H9 (cell line): ENCODE measurements at regions not wholly inside any gene's neighbourhood (a gene's known extent, or its start where the extent isn't known, plus 50 kb on each side); places are given as distances from the start of the nearest gene placed in this dataset.

ENCODE experiments used
- DNase-seq: peaks from one replicate; pipeline ENCODE4 v3.0.0-alpha.2; 2017
- H2AFZ ChIP-seq: one replicate; pipeline ENCODE4 v1.6.1; 2013; ENCODE audit warnings: mild to moderate bottlenecking, low read length, control low read depth, moderate library complexity
- H2AK5ac ChIP-seq: 2 replicates; pipeline ENCODE4 v1.6.1; 2013; ENCODE audit warnings: low read length, control low read depth, mixed read lengths; ENCODE audit not compliant: insufficient read length
- H2BK120ac ChIP-seq: one replicate; pipeline ENCODE4 v1.6.1; 2013; ENCODE audit warnings: low read depth, mild to moderate bottlenecking, low read length, control low read depth, inconsistent platforms; ENCODE audit not compliant: poor library complexity, severe bottlenecking
- H2BK12ac ChIP-seq: 2 replicates; pipeline ENCODE4 v1.6.1; 2013; ENCODE audit warnings: low read length, control low read depth, mixed read lengths, low read depth; ENCODE audit not compliant: insufficient read length
- H2BK15ac ChIP-seq: 2 replicates; pipeline ENCODE4 v1.6.1; 2013; ENCODE audit warnings: low read depth, low read length, control low read depth
- H2BK20ac ChIP-seq: one replicate; pipeline ENCODE4 v1.6.1; 2013; ENCODE audit warnings: low read depth, mild to moderate bottlenecking, low read length, control low read depth, inconsistent platforms; ENCODE audit not compliant: poor library complexity, severe bottlenecking
- H2BK5ac ChIP-seq: 2 replicates; pipeline ENCODE4 v1.6.1; 2013; ENCODE audit warnings: low read length, control low read depth, mixed read lengths; ENCODE audit not compliant: insufficient read length
- H3K14ac ChIP-seq: 2 replicates; pipeline ENCODE4 v1.6.1; 2013; ENCODE audit warnings: low read length, control low read depth; ENCODE audit not compliant: insufficient read depth
- H3K18ac ChIP-seq: 2 replicates; pipeline ENCODE4 v1.6.1; 2013; ENCODE audit warnings: low read depth, mild to moderate bottlenecking, mixed read lengths, low read length, control low read depth; ENCODE audit not compliant: insufficient read length
- H3K23ac ChIP-seq: 2 replicates; pipeline ENCODE4 v1.6.1; 2013; ENCODE audit warnings: low read length, control low read depth, mixed read lengths, low read depth; ENCODE audit not compliant: insufficient read length
- H3K23me2 ChIP-seq: 2 replicates; pipeline ENCODE4 v1.6.1; 2013; ENCODE audit warnings: low read depth, mild to moderate bottlenecking, mixed read lengths, low read length, control low read depth; ENCODE audit not compliant: insufficient read length, poor library complexity, severe bottlenecking
- H3K27ac ChIP-seq: 2 replicates; pipeline ENCODE4 v1.5.1; 2013; ENCODE audit warnings: low read length, control low read depth, mixed read lengths, low read depth; ENCODE audit not compliant: insufficient read length
- H3K27me3 ChIP-seq: 2 replicates; pipeline ENCODE4 v1.6.1; 2013; ENCODE audit warnings: low read length, control low read depth, inconsistent platforms; ENCODE audit not compliant: insufficient read depth
- H3K4ac ChIP-seq: 2 replicates; pipeline ENCODE4 v1.6.1; 2013; ENCODE audit warnings: low read depth, mild to moderate bottlenecking, control low read depth, inconsistent platforms, low read length, moderate library complexity
- H3K4me1 ChIP-seq: 2 replicates; pipeline ENCODE4 v1.6.1; 2013; ENCODE audit warnings: low read length, control low read depth, inconsistent platforms; ENCODE audit not compliant: insufficient read depth
- H3K4me2 ChIP-seq: 2 replicates; pipeline ENCODE4 v1.6.1; 2013; ENCODE audit warnings: low read length, control low read depth, mixed read lengths; ENCODE audit not compliant: insufficient read length, insufficient read depth
- H3K56ac ChIP-seq: 2 replicates; pipeline ENCODE4 v1.6.1; 2013; ENCODE audit warnings: low read depth, mild to moderate bottlenecking, mixed read lengths, low read length, control low read depth; ENCODE audit not compliant: insufficient read length
- H3K79me1 ChIP-seq: 2 replicates; pipeline ENCODE4 v1.6.1; 2013; ENCODE audit warnings: low read depth, mild to moderate bottlenecking, moderate library complexity, low read length, control low read depth, inconsistent platforms; ENCODE audit not compliant: insufficient read depth, poor library complexity, severe bottlenecking
- H3K79me2 ChIP-seq: 2 replicates; pipeline ENCODE4 v1.6.1; 2013; ENCODE audit warnings: low read length, control low read depth, inconsistent platforms; ENCODE audit not compliant: insufficient read depth
- H3K9ac ChIP-seq: 2 replicates; pipeline ENCODE4 v1.6.1; 2013; ENCODE audit warnings: low read length, control low read depth, mixed read lengths; ENCODE audit not compliant: insufficient read length; ENCODE audit errors: extremely low read depth
- H3K9me3 ChIP-seq: one replicate; pipeline ENCODE4 v1.6.1; 2013; ENCODE audit warnings: low read depth, low read length, inconsistent platforms; ENCODE audit not compliant: control insufficient read depth
- H3T11ph ChIP-seq: one replicate; pipeline ENCODE4 v1.6.1; 2013; ENCODE audit warnings: mild to moderate bottlenecking, low read length, control low read depth, inconsistent platforms
- H4K20me1 ChIP-seq: one replicate; pipeline ENCODE4 v1.6.1; 2013; ENCODE audit not compliant: control insufficient read depth, insufficient read length, insufficient read depth
- H4K5ac ChIP-seq: 2 replicates; pipeline ENCODE4 v1.6.1; 2013; ENCODE audit warnings: low read depth, mild to moderate bottlenecking, mixed read lengths, low read length, control low read depth; ENCODE audit not compliant: insufficient read length
- H4K8ac ChIP-seq: replicated peaks from 2 replicates; pipeline ENCODE4 v1.6.1; 2013; ENCODE audit warnings: low read length, control low read depth, mixed read lengths, low read depth; ENCODE audit not compliant: insufficient read length
- H4K91ac ChIP-seq: 2 replicates; pipeline ENCODE4 v1.6.1; 2013; ENCODE audit warnings: low read depth, mild to moderate bottlenecking, moderate library complexity, mixed read lengths, low read length, control low read depth; ENCODE audit not compliant: insufficient read length
- H3K27ac Mint-ChIP-seq, 3 experiments: 2 replicates in 2 of 3; 3 replicates in 1 of 3; pipeline ENCODE4 v1.8.0; 2020 to 2021; ENCODE audit warnings: mixed read lengths in 3 of 3, mild to moderate bottlenecking in 1 of 3, moderate library complexity in 1 of 3
- H3K27me3 Mint-ChIP-seq: 2 replicates; pipeline ENCODE4 v1.8.0; 2021; ENCODE audit warnings: low read depth, mild to moderate bottlenecking, moderate library complexity, mixed read lengths
- H3K36me3 Mint-ChIP-seq, 3 experiments: 2 replicates in 2 of 3; 3 replicates in 1 of 3; pipeline ENCODE4 v1.8.0; 2020 to 2021; ENCODE audit warnings: low read depth in 3 of 3, mixed read lengths in 3 of 3; ENCODE audit not compliant: insufficient read depth in 1 of 3
- H3K4me1 Mint-ChIP-seq, 2 experiments: 2 replicates each; pipeline ENCODE4 v1.8.0; 2020; ENCODE audit warnings: mixed read lengths in 2 of 2
- H3K4me3 Mint-ChIP-seq, 2 experiments: 2 replicates in 1 of 2; 3 replicates in 1 of 2; pipeline ENCODE4 v1.8.0; 2020 to 2021; ENCODE audit warnings: mild to moderate bottlenecking in 2 of 2, mixed read lengths in 2 of 2, moderate library complexity in 1 of 2
- H3K9me3 Mint-ChIP-seq, 2 experiments: 2 replicates in 1 of 2; 3 replicates in 1 of 2; pipeline ENCODE4 v1.8.0; 2020; ENCODE audit warnings: mild to moderate bottlenecking in 2 of 2, mixed read lengths in 2 of 2, moderate library complexity in 1 of 2
- CTCF ChIP-seq: fragments of 200-600 bp; sonication (generic); conservative IDR thresholded peaks from 3 replicates; pipeline ENCODE4 v1.8.0; 2021; ENCODE audit warnings: antibody characterized with exemption, mild to moderate bottlenecking
- WGBS: extraction: QIAGEN DNeasy Blood & Tissue Kit; methylation state at CpG from one replicate; pipeline ENCODE4 v1.1.7; 2013; ENCODE audit warnings: missing lambda C conversion rate, low lambda C conversion rate, mixed read lengths; ENCODE audit not compliant: insufficient read length; ENCODE audit errors: extremely low coverage; 5-methylcytosine and 5-hydroxymethylcytosine counted together

- Histone ChIP-seq H2BK12ac (no peak overlapping the region), H2BK20ac (no peak overlapping the region), H4K20me1 (no peaks in the 10 kb centered on the region), H4K8ac (no peak overlapping the region), H3K79me2 (no peaks in the 10 kb centered on the region), H3K27ac (no peak overlapping the region), H3K4me1 (no peaks in the 10 kb centered on the region), H3K23ac (no peak overlapping the region), H2BK5ac (no peak overlapping the region), H4K5ac (no peak overlapping the region), H3K14ac (no peak overlapping the region), H2BK120ac (no peak overlapping the region), H3T11ph (no peak overlapping the region), H3K23me2 (no peaks in the 10 kb centered on the region), H3K4ac (no peak overlapping the region), H3K56ac (no peak overlapping the region), H2BK15ac (no peak overlapping the region), H2AFZ (no peak overlapping the region), H3K27me3 (no peaks in the 10 kb centered on the region), H3K79me1 (no peaks in the 10 kb centered on the region), H3K9ac (no peak overlapping the region), H3K4me2 (no peak overlapping the region), H3K18ac (no peak overlapping the region), H2AK5ac (no peak overlapping the region), H3K9me3 (no peaks in the 10 kb centered on the region), H4K91ac (no peak overlapping the region)
- Mint-ChIP-seq H3K4me1 (no peaks in the 10 kb centered on the region), H3K9me3 (no peaks in the 10 kb centered on the region; a peak in 1 of 5 replicates), H3K27me3 (no peaks in the 10 kb centered on the region), H3K4me3 (no peak overlapping the region), H3K27ac (no peak overlapping the region), H3K36me3 (peaks cover 0 to 10% (median 6%) of the 10 kb centered on the region in 3 experiments; a peak in 4 of 7 replicates)
- no peak for TF ChIP-seq CTCF
- no peak for DNase-seq
- no CpG with 5 or more reads among the region's 1 CpG for WGBS
Observed at GRCh38 chr14:35197015-35197414, 74.7 kb downstream of the PRORP start.
